Inflammatory macrophage treated with lipopolysaccharide for 4 hours (primary cell): ENCODE measurements at regions not wholly inside any gene's neighbourhood (a gene's known extent, or its start where the extent isn't known, plus 50 kb on each side); places are given as distances from the start of the nearest gene placed in this dataset.

Experiments
- DNase-seq: peaks from one replicate; pipeline ENCODE4 v3.0.0-alpha.2; 2020

DNA sequence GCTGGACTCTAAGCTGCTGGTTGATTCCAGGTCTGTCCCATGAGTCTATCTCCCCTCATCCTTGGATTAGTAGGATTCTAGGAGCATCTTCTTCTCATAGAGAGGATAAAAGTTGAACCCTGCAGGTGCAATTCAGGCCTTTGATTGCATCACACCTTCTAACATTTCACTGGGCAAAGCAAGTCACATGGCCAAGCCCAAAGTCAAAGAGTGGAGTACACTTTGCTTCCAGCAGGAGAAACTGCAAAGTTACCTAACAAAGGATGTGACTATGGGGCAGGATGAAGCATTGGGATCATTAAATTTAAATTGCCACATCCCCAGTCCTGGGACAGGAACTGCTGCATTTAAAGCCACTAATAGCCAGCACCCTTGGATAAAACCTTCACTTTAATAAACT is 51.0 kb upstream of the EGFLAM start:
- DNase-seq = no peak

DNA sequence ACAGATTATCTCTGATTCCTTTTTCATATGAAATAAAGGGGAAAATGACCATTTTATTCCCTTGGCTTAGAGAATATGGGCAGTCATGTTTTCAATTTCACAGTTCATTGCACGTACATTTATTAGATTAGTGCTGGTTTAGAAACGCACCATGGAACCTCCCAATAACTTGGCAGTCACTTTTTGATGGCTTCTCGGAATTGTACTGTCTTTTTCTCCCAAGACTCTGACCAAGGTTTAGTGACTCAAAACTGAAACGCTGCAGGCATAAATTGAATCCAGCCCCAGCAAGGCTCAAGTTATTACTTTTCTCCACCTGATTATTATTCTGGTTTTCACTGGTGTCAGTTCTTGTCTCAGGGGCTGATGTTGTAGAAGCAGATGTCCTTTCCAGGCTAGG is 55.6 kb upstream of the EGFLAM start:
- DNase-seq = no peak

DNA sequence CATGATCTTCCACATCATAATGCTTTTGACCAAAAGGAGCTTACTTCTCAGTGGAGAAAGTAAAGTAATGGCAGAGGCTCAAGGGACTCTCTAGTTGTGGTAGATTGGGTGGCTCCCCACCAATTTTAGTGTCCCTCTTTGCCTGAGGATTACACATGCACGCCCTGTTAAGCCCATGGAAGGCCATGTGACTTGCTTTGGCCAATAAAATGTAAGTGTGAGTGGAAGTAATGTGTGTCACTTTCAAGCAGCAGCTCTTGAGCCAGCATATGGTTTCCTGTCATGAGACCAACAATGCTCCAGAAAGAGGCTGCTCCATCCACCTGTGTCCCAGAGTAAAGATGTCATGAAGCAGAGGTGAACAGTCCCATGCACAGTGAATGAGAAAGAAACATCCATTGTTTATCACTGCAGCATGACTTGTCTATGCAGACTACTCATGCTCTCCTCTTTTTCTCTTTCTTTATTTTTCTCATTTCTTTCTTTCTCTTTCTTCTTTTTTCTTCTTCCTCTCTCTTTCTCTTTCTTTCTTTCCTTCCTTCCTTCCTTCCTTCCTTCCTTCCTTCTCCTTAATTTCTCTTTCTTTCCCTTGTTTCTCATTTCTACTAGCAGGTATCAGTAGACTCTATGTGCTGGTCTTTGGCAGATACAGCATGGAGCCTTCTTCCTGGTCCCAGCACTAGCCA is 57.3 kb upstream of the EGFLAM start:
- no peak for DNase-seq

DNA sequence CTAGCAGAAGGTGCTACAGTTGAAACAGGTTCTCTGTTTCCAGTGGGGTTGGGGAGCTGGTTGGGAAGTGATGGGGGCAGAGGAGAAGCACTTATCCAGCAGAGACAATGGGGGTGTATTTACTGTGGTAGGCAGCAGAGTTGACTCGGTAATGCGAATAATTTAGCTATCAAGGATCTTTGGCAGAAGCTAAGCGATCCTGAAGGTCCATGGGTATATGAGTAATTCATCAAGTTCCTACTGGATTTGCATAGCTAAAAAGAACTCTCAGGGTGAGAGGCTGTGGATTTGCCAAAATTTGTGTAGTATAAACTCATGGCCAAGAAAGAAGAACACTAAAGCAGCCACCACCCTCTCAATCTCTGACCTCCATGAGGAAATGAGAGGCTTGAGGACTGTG is 61.2 kb upstream of the EGFLAM start:
- DNase-seq = no peak

DNA sequence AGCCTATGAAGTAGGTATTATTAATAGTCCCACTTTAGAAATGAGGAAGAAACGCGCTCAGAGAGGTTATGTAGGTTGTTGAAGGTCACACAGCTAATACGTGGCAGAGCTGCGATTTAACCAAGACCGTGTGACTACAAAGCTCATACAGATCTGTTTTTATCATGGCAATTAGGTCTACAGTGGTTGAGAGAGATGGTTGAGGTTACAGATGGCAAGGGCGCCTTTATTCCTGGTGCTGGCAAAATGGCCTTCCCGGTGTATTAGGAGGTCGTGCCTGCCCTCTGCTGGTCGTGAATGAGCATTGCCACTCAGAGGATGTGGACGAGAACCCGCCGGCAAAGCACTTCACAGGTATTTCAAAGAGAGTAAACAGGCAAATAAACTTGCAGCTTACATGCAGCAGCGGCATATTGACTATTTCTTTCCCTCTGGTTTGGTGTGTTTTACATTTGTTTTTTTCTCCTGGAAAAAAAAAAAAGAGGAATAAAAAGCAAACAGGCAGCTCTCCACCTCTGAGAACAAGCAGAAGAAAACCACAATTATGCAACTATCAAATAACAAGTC is 65.3 kb upstream of the EGFLAM start:
- peak; percentile 45 for DNase-seq

DNA sequence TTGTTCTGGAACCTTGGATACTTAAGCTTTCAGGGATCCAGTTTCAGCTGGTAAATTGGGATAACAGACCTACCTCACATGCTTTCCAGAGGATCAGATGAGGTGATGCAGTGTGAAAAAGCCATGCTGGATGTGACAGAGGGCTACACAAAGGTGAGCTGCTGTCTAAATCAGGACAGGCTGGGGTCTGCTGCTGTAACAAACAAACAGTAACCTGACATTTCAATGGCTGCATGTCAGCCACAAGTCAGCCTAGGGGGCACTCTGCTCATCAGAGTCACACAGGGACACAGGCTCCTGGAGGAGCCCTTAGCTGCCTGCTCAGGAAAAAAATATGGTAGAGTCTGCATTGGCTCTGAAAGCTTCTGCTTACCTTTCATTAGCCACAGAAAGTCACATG is 66.7 kb upstream of the EGFLAM start:
- no peak for DNase-seq

DNA sequence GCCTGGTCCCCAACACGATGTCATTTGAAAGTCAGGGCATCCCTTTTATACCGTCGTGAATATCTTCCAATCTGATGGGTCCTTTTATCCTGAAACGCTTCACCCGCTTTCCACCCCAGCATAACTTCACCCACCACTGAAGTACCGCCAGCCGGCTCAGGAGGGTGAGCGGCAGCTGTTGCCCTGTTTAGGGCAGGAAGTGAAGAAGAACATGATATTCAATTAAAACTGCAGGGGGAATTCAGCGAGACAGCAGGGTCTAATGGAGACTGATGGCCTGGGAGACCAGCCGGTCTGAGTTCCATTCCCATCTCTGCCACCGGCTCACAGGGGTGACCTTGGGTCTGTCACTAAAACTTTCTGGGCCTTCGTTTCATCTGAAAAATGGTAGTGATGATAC is 68.2 kb upstream of the EGFLAM start:
- DNase-seq = no peak

DNA sequence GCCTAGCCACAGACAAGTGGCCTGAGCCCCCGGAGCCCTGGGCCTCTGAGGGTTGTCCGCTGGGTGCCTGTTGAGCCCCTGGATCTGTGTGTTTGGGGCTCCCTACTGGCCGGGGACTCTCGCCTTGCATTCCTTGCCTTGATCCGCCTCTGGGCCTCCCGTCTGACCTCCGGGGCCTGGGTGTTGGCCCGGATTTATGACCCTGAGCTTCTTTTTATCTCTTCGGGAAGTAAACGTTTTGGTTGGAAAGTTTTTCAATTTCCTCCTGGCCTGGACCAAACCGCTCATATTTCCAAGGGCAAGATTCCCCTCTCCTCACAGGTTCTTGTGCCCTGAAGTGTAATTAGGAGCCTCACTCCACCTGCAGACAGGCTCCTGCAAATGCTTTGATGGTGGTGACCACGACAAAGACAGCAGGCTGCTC is 69.3 kb upstream of the EGFLAM start:
- no peak for DNase-seq

DNA sequence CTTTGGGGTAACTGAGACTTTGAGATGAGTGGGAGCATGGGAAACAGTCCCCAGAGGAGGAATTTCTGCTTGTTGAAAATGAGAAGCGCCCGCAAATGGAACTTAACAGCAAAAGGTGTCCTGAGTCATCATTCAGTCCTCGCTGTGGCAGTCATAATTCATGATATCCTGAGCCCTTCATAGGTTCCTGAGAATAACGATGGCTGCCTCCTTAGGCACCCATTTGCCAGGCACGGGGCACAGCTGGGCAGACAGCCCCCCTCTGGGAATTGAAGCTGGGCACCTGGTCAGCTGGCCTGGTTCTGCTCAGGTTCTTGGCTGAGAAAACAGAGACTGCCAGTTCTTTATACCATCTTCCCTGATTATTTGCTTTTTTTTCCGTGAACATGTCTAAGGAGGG is 69.8 kb upstream of the EGFLAM start:
- DNase-seq = no peak

DNA sequence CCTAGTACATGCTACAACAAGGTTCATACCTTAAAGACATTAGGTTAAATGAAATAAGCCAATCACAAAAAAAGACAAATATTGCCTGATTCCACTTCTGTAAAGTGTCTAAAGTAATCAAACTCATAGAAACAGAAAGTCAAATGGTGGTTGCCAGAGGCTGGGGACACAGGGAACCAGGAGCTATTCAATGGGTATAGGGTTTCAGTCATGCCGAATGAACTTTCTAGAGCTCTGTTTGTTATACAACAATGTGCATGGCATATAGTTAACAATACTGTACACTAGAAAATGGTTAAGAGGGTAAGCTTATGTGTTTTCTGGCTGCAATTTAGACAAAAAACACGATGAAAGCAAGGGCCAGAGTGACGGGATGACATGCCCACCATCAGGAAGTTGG is 70.8 kb upstream of the EGFLAM start:
- no peak for DNase-seq

DNA sequence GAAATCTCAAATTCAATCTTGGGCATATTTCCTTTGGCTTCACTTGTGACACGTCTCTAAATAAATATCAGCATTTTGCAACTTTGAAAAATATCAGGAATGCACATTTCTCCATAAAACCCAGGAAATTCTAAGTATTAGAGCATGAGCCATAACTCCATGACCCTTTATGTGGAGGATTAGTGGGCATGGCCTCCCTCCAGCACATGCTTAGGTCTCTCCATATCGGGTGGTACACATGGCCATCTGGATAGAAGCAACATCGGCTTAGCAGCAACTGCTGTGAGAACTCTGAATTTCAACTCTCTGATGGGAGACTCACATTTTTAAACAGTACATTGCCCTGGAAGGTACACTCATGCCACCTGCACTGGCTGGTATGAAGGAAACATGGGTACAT is 73.7 kb upstream of the EGFLAM start:
- no peak for DNase-seq

DNA sequence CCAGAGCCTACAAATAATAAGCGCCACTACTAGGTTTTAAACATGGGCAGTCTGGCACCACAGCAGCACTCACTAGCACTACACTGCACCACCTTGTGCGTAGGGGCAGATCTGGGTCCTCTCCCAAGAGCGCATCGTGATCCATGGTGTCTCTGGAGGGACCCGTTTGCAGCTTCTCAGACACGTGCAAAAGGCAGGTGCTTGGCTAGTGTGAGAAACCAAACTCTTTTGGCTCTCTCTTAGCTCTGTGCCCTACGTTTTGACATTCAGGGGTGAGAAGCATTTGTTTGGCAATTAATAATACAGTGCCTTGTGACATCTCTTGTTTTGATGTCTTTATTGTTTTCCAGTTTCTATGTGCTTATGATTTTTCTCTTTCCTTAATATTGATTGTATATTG is 75.4 kb upstream of the EGFLAM start:
- DNase-seq = no peak

DNA sequence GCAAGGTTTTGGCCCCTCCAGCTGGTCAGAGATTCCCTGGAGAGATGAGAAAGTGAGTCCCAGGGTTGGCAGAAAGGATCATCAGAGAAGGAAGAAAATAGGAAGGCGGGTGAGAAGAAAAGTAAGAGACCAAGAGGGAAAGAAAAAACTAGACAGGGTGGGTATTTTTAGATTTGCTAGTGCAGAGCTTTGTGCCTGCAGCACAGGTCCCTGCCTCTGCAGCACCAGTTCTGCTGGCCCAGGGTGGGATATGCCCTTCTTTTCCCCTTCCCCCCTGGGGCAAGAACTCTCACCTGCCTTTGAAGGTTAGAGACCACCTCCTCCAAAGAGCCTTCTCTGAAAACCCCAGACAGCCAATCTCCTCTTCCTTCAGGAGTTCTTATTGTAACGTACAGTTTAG is 90.3 kb upstream of the EGFLAM start:
- no peak for DNase-seq

DNA sequence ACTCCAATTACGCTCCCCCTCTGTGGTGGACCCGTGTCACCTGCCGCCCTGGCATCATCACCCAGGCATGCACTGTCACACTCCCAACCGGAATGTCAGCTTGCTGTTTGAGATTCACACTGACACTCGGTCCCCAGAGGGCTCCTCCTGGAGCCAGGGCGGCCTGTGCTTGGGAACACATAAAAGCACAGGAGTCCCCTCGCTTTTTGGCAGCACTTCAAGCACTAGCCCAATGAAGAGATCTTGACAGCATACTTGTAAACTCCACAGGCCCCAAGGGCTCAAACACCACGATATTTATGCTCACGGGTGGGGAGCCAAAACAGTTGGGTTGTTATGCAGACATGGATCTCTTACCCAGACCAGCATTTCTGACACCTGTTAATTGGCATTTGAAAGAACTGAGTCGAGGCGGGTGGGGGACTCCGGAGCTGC is 90.8 kb upstream of the EGFLAM start:
- no peak for DNase-seq

DNA sequence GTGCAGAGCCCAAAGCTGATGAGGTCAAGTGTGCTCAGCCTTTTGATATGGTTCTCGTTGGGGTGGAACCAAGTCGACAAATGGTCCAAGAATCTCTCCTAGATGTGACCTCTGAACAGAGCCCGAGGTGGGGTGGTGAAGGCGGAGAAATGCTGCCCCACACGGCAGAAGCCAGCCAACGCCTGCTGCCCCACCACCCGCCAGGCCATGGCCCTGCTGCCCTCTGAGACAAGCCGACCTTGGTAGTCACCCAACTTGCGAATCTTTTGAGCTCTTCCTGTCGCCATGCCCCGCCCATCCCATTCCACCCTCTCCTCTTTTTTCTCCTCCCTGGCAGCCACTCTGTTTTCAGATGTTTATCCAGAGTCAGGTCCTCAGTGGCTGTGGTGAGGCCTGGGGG is 91.5 kb upstream of the EGFLAM start:
- no peak for DNase-seq

DNA sequence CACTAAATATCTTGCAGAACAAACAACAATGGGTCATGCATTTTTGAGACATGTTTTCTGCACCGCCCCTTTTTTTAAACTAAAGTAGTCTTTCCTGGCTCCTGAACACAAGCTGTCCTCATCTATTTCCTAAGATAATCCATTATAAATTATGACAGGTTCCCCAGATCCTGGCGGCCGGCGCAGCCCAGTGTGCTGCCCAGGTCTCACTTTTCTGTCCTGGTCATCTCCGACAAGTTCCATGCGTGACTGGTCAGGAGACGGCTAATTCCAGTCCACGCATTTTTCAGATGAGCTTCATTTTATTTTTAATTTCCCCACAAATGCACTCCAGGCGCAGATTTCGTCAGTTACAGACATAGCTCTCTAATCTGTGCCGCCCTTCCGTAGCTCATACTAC is 92.9 kb upstream of the EGFLAM start:
- no peak for DNase-seq

DNA sequence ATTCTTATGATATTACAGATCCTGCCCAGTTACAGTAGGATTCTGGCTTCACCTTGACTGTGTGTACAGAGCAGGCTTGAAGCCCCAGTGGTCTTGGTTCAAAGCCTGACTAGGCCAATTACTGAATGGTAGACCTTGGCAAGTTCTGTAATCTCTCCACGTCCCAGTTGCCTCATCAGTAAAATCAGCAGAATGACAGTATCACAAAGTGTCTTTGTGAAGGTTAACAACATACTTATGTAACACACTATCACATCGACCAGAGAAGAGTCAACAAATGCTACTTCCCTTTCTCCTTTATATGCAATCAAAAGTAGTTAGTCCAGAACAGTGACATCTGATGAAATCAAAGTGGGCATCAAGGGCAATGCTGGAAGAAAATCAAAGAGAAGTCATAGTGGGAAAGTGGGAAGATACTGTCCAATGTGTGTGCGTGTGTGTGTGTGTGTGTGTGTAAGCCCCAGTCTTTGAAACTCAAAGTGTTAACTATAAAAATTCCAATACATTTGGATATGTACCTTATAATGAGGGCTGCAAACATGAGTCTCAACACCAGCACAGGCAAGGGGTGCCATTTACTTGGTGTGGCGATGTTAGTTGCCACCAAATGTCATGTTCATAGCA is 93.5 kb upstream of the EGFLAM start:
- DNase-seq = no peak

DNA sequence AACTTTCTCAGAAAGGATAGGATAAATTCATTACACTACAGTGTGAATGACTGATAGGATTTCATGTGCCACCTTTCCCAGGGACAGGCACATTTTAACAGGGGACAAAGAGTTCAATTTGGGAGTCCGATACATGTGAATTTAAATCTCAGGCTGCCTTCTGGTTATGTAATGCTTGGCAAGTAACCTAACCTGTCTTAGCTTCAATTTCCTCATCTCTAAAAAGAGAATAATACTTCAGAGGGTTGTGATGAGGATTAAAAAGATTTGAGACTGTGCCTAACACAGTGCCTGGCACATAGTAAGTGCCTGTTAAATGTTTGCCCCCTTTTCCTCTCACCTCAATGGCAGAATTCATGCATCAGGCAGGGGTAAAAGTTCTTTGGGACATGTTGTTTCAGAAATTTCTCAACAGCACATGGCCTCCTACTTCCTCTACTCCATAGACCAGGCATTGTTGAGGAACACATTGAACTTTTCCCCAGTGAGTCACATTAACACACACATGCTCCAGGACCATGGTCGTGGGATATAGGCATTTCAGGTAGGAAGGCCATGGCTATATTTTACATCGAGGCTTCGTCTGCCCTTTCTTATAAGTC is 94.6 kb upstream of the EGFLAM start:
- DNase-seq = no peak

DNA sequence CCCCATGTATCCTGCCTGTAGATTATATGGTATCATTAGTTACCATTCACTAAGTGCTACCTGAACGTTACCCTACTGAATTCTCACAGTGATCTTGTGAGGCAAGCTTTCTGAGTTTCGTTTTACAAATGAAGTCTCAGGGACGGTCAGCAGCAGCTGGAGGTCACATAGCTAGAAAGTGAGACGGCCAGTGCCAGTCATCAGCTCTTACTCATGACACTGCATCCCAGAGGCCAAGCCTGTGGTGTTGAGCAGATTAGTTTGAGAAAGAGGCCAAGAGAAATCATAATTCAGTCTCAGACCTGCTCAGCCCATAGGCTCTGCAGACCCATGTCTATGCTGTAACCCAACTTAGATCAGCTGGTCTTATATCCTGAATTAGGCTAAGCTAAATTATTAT is 95.7 kb upstream of the EGFLAM start:
- DNase-seq = no peak

DNA sequence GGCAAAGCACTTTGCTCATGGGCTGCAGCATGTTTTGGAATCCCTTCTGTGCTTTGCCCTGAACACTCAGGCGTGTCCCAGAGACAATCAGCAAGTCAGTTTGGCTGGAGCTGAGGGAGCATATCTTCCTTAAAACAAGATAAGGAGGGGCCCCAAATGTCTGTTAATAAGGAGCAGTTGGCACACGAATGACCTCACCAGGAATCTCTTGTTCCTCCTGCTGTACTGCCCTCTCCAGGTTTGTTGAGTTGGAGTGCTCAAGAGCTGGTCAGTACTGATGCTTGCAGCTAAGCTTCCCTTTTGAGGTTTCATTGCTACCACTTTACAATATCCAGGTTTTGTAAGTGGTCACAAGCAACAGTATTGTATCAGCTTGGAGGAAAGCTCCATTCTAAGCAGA is 101.3 kb upstream of the EGFLAM start:
- no peak for DNase-seq

DNA sequence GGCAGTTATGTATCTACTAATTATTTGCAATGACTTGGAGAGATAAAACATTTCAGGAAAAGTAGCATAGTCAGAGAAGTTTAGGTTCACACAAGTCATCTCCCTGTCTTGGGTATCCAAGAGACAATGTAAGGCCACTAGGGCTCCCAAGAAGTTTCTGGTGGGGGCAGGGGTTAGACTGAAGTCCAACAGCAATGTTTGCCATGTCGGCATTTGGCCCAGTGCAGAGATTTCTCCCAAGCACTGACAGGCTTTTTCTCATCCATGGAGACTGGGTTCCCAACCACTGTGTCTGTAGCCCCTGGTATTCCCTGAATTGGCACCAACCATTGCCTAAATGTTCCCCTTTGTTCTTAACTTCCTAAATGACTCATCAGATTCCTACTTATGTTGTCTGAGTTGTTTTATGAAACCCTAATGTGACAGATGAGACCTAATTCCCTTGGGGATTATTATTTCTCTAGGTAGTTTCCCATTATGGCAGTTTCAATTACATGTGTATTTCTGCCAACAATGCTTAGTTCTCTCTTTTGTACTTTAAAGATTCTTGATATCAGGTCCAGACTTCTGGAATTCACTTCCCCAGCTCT is 103.6 kb upstream of the EGFLAM start:
- DNase-seq = no peak

DNA sequence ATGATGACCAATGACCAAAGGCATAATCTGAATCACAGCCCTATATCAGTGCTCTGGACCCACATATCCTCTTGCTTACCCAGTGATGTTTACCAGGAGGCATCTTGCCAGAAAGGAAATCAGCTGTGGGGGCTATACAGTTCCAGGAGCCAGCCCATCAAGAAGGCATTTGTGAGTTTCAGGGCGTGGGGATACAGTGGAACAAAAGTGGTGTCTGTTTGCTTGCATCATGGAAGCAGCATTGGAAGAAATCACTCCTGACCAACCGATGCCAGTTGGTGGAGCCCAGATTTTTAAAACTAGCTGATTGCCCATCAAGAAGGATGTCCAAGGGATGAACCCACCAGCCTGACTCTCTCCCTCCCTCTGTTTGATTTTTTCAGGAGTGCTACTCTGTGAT is 106.5 kb upstream of the EGFLAM start:
- DNase-seq = no peak

DNA sequence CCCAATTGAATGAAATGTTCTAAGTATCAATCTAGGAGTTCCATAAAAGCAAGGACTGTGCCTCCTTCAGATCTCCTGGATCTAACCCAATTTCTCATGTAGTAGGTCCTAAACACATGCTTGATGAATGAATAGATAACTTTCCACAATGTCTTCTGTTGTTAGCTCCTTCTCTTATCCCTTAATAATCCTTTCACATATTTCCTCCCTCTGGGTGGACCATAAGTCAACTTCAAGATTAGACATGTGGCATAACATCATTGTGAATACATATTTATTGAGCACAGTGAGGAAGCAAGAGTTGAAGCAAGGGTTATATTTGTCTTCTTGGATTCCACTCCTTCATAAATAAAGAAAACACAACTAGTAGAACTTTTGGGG is 108.6 kb upstream of the EGFLAM start:
- no peak for DNase-seq

DNA sequence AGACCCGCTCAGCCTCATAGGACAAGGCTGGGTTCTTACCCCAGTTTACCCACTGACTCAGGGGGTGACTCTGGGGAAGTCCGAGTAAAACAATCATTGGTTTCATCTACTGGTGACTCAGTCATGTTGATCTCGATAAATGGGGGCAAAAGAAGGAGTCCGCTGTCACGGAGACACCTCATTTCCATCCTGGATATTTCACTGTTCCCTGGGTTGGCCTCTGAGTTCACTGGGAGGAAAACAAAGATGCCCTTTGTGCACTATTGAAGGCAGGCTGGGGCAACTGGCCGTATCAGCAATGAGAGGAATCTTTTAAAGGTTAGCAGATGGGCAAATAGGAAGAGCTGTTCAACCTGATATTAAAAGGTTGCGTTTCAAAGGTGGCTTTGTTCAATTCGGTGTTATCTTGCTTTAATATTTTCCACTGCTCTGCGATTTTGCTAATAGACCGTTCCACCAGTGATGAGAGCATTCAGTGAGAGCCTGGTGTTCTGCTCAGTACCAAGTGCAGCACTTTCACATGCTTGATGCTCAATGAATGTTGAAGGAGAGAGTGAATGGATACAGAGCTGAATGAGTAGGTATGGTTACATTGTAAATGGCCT is 110.2 kb upstream of the EGFLAM start:
- no peak for DNase-seq
